Body of pancreas (tissue), 4 donors: ENCODE measurements at regions not wholly inside any gene's neighbourhood (a gene's known extent, or its start where the extent isn't known, plus 50 kb on each side); places are given as distances from the start of the nearest gene placed in this dataset.

Experiments
- ATAC-seq: fragments of 150-250 bp; one replicate; pipeline ENCODE4 v1.9.1; 2016
- DNase-seq, 4 donors: peaks; one replicate each; pipeline ENCODE4 v3.0.0-alpha.2; 2019
- H3K27ac ChIP-seq, 4 donors: fragments of 200-600 bp; sonication (generic); 1 replicate in 3 of 4; 2 replicates in 1 of 4; pipeline versions ENCODE4 v1.5.1 to v1.6.1; 2016 to 2019; ENCODE audit warnings: mild to moderate bottlenecking in 1 of 4, mixed read lengths in 1 of 4, moderate library complexity in 1 of 4
- H3K27me3 ChIP-seq, 2 donors: fragments of 200-600 bp; sonication (generic); one replicate each; pipeline ENCODE4 v1.6.0; 2016; ENCODE audit warnings: mild to moderate bottlenecking in 1 of 2
- H3K36me3 ChIP-seq, 2 donors: fragments of 200-600 bp; sonication (generic); replicated peaks in 1 of 2; 2 replicates each; pipeline ENCODE4 v1.5.1; 2016; ENCODE audit warnings: low read depth in 2 of 2; ENCODE audit not compliant: insufficient read depth in 1 of 2
- H3K4me1 ChIP-seq: fragments of 200-600 bp; sonication (generic); one replicate; pipeline ENCODE4 v1.6.0; 2016
- H3K4me3 ChIP-seq, 2 donors: fragments of 200-600 bp; sonication (generic); 1 replicate in 1 of 2; 2 replicates in 1 of 2; pipeline ENCODE4 v1.5.1; 2016 to 2019
- H3K9me3 ChIP-seq, 3 donors: fragments of 200-600 bp; sonication (generic); 1 replicate in 2 of 3; 2 replicates in 1 of 3; pipeline ENCODE4 v1.5.1; 2016
- CTCF ChIP-seq, 7 experiments: fragments of 450-650 bp in 4 of 7; fragments of 200-600 bp in 3 of 7; sonication (generic) in 3 of 7; IDR thresholded peaks; one replicate each; pipeline ENCODE4 v1.5.1; 2016 to 2019; ENCODE audit warnings: antibody characterized with exemption in 7 of 7
- POLR2A ChIP-seq, 3 donors: fragments of 450-650 bp; IDR thresholded peaks; one replicate each; pipeline ENCODE4 v1.6.1; 2016; ENCODE audit warnings: antibody characterized with exemption in 3 of 3, mild to moderate bottlenecking in 2 of 3
- WGBS, 2 donors: methylation state at CpG; one replicate each; pipeline ENCODE4 v1.1.5; 2017; 5-methylcytosine and 5-hydroxymethylcytosine counted together
- intact Hi-C: fragments of 100-400 bp; cut with DNase I; formaldehyde crosslinking; loops from one replicate; pipeline ENCODE4 v1.15.1; 2023

DNA sequence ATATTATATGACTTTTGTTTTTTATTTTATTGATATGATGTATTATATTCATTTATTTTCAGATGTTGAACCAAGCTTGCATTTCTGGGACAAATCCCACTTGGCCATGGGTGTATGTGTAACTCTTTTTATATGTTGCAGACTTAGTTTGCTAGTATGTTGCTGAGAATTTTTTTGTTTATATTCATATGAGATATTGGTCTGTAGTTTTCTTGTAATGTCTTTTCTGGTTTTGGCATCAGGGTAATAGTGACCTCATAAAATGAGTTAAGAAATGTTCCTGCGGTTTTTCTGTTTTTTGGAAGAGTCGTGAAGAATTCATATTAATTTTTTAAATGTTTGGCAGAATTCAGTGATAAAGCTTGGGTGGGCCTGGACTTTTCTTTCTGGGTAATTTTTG lies 88.7 kb downstream of the ASB1 start:
- no peaks in the 10 kb centered on the region for H3K4me1 ChIP-seq
- no peaks in the 10 kb centered on the region for H3K27me3 ChIP-seq
- ATAC-seq (peak; percentile 18), DNase-seq (no peak)
- H3K27ac ChIP-seq, result no peak overlapping the region
- 84 to 85% methylated on average over 2 of the region's 2 CpGs for WGBS, 2 donors
- TF ChIP-seq CTCF (IDR thresholded peaks at IDR 0.05) (no peak), POLR2A (IDR thresholded peaks at IDR 0.05) (no peak)
- no peaks in the 10 kb centered on the region for H3K36me3 ChIP-seq
- H3K9me3 ChIP-seq, result peaks cover 0 to 5% (median 0%) of the 10 kb centered on the region in 3 donors
- intact Hi-C loops, result no loop called here
- H3K4me3 ChIP-seq, result no peak overlapping the region

GRCh38 chr2:238517209-238517608 lies 90.5 kb downstream of the ASB1 start:
- Histone ChIP-seq H3K9me3 (peaks cover 0 to 5% (median 0%) of the 10 kb centered on the region in 3 donors), H3K4me1 (no peaks in the 10 kb centered on the region), H3K4me3 (no peak overlapping the region), H3K27ac (no peak overlapping the region), H3K36me3 (no peaks in the 10 kb centered on the region), H3K27me3 (no peaks in the 10 kb centered on the region)
- WGBS, 2 donors, result 86 to 90% methylated on average over 1 of the region's 1 CpG
- DNase-seq (no peak), ATAC-seq (no peak)
- intact Hi-C loops, result no loop called here
- TF ChIP-seq POLR2A (IDR thresholded peaks at IDR 0.05), result no peak
- TF ChIP-seq CTCF (IDR thresholded peaks at IDR 0.05), result no peak

DNA sequence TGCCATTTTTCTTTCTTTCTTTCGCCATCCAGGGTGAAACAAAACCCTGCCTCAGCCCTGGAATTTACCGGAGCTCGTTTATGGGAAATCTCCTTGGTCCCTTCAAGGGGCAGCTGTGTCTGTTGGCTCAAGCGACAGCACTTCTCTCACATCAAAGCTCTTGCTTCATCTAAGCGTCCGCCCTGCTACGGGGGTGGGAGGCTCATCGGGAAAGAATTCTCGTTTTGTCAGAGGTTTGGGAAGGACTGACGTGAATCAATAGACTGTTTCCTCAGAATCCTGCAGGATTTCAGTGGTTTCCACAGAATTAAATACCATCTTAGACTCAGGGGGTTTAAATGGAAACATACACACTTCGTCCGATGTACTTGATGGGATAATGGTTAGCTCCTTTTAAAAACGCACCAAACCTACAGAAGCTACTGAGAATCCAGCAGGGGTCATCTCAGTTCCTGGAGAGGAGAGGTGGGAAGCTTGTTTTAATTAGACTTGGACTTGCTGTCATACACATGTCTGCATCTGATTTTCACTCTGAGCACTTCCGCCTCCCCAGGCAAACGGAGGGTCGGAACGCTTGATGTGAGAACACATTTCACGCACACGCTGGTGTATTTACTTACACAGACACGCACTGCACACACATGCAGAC lies 91.6 kb downstream of the ASB1 start:
- DNase-seq (no peak), ATAC-seq (no peak)
- no peaks in the 10 kb centered on the region for H3K4me1 ChIP-seq
- H3K9me3 ChIP-seq, result peaks cover 0 to 5% (median 0%) of the 10 kb centered on the region in 3 donors
- 86% methylated on average over 20 of the region's 20 CpGs for WGBS, 2 donors
- intact Hi-C loops, result no loop called here
- H3K27me3 ChIP-seq, result no peaks in the 10 kb centered on the region
- no peaks in the 10 kb centered on the region for H3K36me3 ChIP-seq
- TF ChIP-seq CTCF (IDR thresholded peaks at IDR 0.05) (no peak), POLR2A (IDR thresholded peaks at IDR 0.05) (no peak)
- H3K4me3 ChIP-seq, result no peak overlapping the region
- no peak overlapping the region for H3K27ac ChIP-seq

DNA sequence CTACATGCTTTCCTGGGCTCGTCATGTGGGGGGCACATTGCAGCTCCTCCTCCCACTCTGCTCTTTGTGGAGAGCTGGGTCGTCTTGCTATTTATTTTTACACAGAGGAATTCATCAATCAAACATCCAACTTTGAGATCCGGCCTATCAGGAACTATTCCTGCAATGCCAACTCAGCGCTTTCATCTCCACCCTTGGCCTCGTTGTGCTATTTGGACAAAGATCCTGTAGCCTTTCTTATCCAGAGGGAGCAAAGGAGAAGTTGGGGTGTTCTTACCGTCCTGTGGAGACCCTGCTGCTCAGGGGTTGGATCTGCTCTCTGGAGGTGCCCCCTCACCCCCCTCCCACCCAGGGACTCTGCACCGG lies 92.1 kb downstream of the ASB1 start:
- ATAC-seq (no peak), DNase-seq (no peak)
- TF ChIP-seq POLR2A (IDR thresholded peaks at IDR 0.05) (no peak), CTCF (IDR thresholded peaks at IDR 0.05) (no peak)
- intact Hi-C loops, result no loop called here
- WGBS, 2 donors, result 62 to 77% methylated on average over 5 to 6 of the region's 7 CpGs
- no peak overlapping the region for H3K27ac ChIP-seq
- H3K9me3 ChIP-seq, result peaks cover 0 to 5% (median 0%) of the 10 kb centered on the region in 3 donors
- H3K36me3 ChIP-seq, result no peaks in the 10 kb centered on the region
- no peak overlapping the region for H3K4me3 ChIP-seq
- H3K27me3 ChIP-seq, result no peaks in the 10 kb centered on the region
- H3K4me1 ChIP-seq, result no peaks in the 10 kb centered on the region

DNA sequence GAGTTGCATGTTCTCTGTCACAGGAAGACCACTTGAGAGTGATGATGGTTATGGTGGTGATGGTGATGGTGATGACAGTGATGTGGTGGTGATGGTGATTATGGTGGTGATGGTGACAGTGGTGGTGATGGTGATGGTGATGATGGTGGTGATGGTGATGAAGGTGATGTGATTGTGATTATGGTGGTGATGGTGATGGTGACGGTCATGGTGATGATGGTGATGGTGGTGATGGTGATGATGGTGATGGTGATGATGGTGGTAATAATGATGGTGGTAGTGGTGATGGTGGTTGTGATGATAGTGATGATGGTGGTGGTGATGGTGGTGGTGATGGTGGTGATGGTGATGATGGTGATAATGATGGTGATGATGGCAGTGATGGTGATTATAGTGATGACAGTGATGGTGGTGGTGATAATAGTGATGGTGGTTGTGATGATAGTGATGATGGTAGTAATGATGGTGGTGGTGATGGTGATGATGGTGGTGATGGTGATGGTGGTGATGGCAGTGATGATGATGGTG lies 93.7 kb downstream of the ASB1 start:
- H3K4me1 ChIP-seq, result no peaks in the 10 kb centered on the region
- TF ChIP-seq POLR2A (IDR thresholded peaks at IDR 0.05) (no peak), CTCF (IDR thresholded peaks at IDR 0.05) (no peak)
- no peaks in the 10 kb centered on the region for H3K36me3 ChIP-seq
- intact Hi-C loops, result no loop called here
- peaks cover 0 to 5% (median 0%) of the 10 kb centered on the region in 3 donors for H3K9me3 ChIP-seq
- no peak overlapping the region for H3K4me3 ChIP-seq
- DNase-seq (no peak), ATAC-seq (no peak)
- no peak overlapping the region for H3K27ac ChIP-seq
- 91 to 96% methylated on average over 1 of the region's 1 CpG for WGBS, 2 donors
- H3K27me3 ChIP-seq, result no peaks in the 10 kb centered on the region
